Muscle of back (tissue), 3 donors: ENCODE measurements at regions not wholly inside any gene's neighbourhood (a gene's known extent, or its start where the extent isn't known, plus 50 kb on each side); places are given as distances from the start of the nearest gene placed in this dataset.
"Not testable (repeated sequence)": the region's sequence is repeated elsewhere in the genome, so short reads cannot be mapped to it uniquely, and the experiment has no call there.

Experiments used
- DNase-seq, 3 donors: peaks; one replicate each; pipeline versions ENCODE4 v3.0.0 to v3.0.0-alpha.2; 2013

DNA sequence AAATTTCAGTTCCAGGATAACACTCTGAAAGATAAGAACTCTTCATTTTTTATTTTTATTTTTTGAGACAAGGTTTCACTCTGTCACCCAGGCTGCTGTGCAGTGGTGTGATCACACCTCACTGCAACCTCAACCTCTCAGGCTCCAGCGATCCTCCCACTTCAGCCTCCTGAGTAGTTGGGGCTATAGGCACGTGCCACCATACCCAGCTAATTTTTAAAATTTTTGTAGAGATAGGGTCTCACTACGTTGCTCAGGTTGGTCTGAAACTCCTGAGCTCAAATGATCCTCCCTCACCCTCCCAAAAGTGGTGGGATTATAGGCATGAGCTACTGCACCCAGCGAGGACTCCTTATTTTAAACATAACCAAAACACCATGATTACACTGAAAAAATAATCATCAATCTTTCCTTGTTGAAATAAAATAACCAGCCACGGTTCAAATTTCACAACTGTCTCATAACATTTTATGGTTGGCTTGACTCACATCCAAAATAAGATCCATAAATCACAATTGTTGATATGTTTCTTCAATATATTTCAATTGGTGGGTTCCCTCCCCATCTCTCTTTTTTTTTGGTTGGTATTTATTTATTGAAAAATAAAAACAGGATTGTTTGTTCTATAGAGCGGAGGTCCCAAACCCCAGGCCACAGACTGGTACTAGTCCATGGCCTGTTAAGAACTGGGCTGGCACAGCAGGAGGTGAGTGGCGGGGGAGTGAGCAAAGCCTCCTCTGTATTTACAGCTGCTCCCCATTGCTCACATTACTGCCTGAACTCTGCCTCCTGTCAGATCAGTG lies 60.1 kb upstream of the FAM171A1 start:
- no peak for DNase-seq

DNA sequence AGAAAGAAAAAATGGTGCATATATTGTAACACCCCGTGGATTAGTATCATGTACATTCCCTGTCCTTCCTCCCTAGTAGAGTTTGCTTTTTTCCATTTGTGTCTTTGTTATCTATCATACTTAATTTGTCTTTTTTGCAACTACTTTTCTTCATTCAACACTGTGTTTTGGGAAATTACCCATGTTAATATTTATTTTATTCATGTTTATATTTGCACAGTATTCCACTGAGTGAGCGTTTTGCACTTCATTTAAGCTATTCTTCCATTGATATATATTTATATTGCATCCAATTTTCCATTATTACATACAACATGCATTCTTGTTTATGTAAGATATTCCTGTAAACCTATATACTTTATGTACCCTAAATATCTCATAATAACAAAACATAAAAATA lies 57.6 kb upstream of the FAM171A1 start:
- DNase-seq: no peak

DNA sequence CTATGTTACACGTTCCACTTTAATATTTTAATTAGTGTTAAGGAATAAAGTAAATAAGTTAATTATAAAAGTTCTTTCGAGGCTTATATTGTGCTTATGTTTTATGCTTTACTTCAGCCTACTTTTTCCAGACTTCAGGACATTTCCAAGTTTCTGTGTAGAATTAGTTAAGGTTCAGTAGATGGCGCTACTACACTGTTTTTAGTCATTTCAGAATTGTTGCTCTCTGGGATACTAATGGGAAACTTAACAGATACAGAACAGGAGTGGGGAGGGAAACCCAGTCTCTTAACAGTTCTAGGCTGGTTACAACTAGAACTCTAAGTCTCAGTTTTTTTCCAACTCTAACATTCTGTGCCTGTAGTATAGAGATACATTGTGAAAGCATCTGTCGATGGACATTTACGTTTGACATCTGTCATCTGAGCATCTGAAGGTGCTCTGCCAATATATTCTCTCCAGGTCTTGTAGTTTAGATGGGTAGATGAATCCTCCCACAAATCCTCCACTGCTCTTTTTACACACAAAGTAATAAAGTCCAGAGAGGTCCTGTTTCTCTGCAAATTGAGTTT lies 56.8 kb upstream of the FAM171A1 start:
- DNase-seq: peak; percentile 52 to 71 (median 55)

DNA sequence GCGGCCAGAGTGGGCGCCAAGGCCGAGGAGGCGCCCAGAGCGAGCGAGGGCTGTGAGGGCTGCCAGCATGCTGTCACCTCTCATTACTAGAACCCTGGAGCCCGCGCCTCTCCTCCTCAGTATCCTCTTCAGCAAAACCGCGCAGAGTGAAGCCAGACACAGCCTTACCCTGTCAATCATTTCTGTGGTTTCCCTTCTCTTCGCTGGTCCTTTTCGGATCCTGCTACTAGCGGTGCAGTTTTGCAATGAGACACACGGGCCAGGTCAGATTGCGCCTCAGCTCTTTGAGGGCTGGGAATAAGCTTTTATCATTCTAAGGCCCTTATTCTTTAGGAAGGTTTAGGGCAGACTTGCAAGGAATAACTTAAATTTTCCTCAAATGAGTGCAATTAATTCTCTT lies 55.5 kb upstream of the FAM171A1 start:
- DNase-seq: no peak

DNA sequence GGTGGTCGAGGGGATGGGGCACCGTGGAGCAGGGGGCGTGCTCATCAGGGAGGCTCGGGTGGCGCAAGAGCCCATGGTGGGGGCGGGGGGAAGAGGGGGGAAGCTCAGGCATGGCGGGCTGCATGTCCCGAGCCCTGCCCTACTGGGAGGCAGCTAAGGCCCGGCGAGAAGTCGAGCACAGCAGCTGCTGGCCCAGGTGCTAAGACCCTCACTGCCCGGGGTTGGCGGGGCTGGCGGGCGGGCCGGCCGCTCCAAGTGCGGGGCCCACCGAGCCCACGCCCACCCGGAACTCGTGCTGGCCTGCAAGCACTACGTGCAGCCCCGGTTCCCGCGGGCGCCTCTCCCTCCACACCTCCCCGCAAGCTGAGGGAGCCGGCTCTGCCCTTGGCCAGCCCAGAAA lies 55.0 kb upstream of the FAM171A1 start:
- no peak for DNase-seq

DNA sequence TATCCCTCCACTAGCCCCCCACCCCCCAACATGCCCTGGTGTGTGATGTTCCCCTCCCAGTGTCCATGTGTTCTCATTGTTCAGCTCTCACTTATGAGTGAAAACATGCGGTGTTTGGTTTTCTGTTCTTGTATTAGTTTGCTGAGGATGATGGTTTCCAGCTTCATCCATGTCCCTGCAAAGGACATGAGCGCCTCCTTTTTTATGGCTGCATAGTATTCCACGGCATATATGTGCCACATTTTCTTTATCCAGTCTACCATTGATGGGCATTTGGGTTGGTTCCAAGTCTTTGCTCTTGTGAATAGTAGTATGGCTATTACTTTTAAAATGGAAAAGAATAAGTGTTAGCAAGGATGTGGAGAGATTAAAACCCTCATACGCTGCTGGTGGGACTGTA lies 50.8 kb upstream of the FAM171A1 start:
- not testable (repeated sequence) for DNase-seq
